CD4-positive, CD25-positive, alpha-beta regulatory T cell (primary cell): ENCODE measurements at regions not wholly inside any gene's neighbourhood (a gene's known extent, or its start where the extent isn't known, plus 50 kb on each side); places are given as distances from the start of the nearest gene placed in this dataset.

Experiments used
- ATAC-seq, 2 donors: fragments of 150-1000 bp; cut with Tn5 transposase; one replicate each; pipeline ENCODE4 v1.10.0; 2021; ENCODE audit warnings: low read depth in 2 of 2, moderate number of reproducible peaks in 2 of 2, moderate library complexity in 1 of 2
- DNase-seq, 3 donors: peaks; one replicate each; pipeline versions ENCODE4 v3.0.0 to v3.0.0-alpha.2; 2012 to 2022; ENCODE audit warnings: mixed read lengths in 1 of 3
- H3K27ac ChIP-seq: one replicate; pipeline ENCODE4 v1.7.0; 2013; ENCODE audit warnings: mild to moderate bottlenecking, low read length; ENCODE audit not compliant: insufficient read depth, poor library complexity, severe bottlenecking
- H3K27me3 ChIP-seq: one replicate; pipeline ENCODE4 v1.7.0; 2013; ENCODE audit warnings: low read length; ENCODE audit not compliant: control insufficient read depth, insufficient read depth
- H3K36me3 ChIP-seq: one replicate; pipeline ENCODE4 v1.7.0; 2013; ENCODE audit warnings: mild to moderate bottlenecking, low read length, moderate library complexity; ENCODE audit not compliant: control insufficient read depth, insufficient read depth
- H3K4me1 ChIP-seq: 2 replicates; pipeline ENCODE4 v1.7.0; 2013; ENCODE audit warnings: mild to moderate bottlenecking, low read length; ENCODE audit not compliant: insufficient read depth, control insufficient read depth, poor library complexity, severe bottlenecking
- H3K4me3 ChIP-seq: one replicate; pipeline ENCODE4 v1.7.0; 2013; ENCODE audit warnings: low read depth, mild to moderate bottlenecking, low read length, moderate library complexity
- H3K9me3 ChIP-seq, 2 experiments: 1 replicate in 1 of 2; 2 replicates in 1 of 2; pipeline ENCODE4 v1.7.0; 2013; ENCODE audit warnings: low read length in 2 of 2, mild to moderate bottlenecking in 1 of 2, moderate library complexity in 1 of 2; ENCODE audit not compliant: control insufficient read depth in 2 of 2
- H3K27ac Mint-ChIP-seq, 3 donors: one replicate each; pipeline ENCODE4 v1.8.0; 2020 to 2022; ENCODE audit warnings: mild to moderate bottlenecking in 3 of 3, mixed read lengths in 3 of 3, moderate library complexity in 2 of 3
- H3K27me3 Mint-ChIP-seq: one replicate; pipeline ENCODE4 v1.8.0; 2022; ENCODE audit warnings: mild to moderate bottlenecking, mixed read lengths
- H3K36me3 Mint-ChIP-seq: one replicate; pipeline ENCODE4 v1.8.0; 2020; ENCODE audit warnings: mixed read lengths
- H3K4me1 Mint-ChIP-seq, 4 donors: one replicate each; pipeline ENCODE4 v1.8.0; 2020 to 2022; ENCODE audit warnings: mixed read lengths in 4 of 4, mild to moderate bottlenecking in 1 of 4
- H3K4me3 Mint-ChIP-seq, 4 donors: one replicate each; pipeline ENCODE4 v1.8.0; 2020 to 2022; ENCODE audit warnings: mild to moderate bottlenecking in 4 of 4, mixed read lengths in 4 of 4, moderate library complexity in 3 of 4
- H3K9me3 Mint-ChIP-seq, 7 donors: one replicate each; pipeline ENCODE4 v1.8.0; 2020 to 2022; ENCODE audit warnings: mixed read lengths in 7 of 7, mild to moderate bottlenecking in 3 of 7, moderate library complexity in 2 of 7

DNA sequence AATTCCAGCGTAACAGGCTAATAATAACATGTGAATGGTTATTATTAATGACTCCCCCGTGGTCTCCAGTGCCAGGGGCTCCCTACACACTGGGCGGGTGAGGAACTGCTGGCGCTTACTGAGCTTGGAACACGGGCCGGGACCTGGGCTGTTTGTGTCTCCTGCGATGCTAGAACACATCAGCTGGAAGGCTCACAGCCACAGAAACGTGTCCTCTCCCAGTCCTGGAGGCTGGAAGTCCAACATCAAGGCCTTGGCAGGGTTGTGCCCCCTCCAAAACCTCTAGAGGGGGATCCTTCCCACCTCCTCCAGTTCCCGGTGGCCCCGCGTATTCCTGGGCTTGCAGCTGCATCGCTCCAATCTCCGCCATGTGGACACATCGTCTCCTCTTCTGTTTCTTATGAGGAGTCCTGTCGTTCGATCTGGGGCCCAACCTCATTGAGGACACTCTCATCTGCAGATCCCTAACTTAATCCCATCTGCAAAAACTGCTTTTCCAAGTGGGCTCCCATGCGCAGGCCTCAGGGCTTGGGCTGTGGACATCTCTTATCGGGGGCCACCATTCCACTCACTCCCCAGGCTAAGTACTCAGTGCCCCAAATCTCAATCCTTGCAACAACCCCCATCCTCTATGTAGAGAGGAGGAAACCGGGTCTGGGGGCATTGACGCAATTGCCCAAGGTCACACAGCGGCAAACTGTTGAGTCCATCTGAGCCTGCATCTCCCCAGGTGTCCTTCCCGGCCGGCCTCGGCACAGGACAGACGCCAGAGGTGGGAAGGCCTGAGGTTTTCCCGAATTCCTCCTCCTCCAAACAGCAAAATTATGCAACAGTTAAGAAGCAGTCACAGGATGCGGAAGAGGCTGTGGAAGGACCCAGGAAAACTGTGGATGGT is 193.9 kb downstream of the IRF8 start:
- Histone ChIP-seq H3K9me3 (no peaks in the 10 kb centered on the region), H3K4me3 (no peak overlapping the region), H3K4me1 (no peaks in the 10 kb centered on the region), H3K27me3 (no peaks in the 10 kb centered on the region), H3K27ac (no peak overlapping the region), H3K36me3 (no peaks in the 10 kb centered on the region)
- Mint-ChIP-seq H3K36me3 (no peaks in the 10 kb centered on the region), H3K27me3 (peaks cover 5% of the 10 kb centered on the region), H3K4me3 (no peak overlapping the region), H3K27ac (no peak overlapping the region), H3K4me1 (peaks cover 0 to 3% (median 0%) of the 10 kb centered on the region in 4 donors), H3K9me3 (no peaks in the 10 kb centered on the region)
- no peak for DNase-seq
- no peak for ATAC-seq

- Mint-ChIP-seq H3K27me3 (peaks cover 5% of the 10 kb centered on the region), H3K27ac (no peak overlapping the region)
Measured at GRCh38 chr16:86093801-86094750, 195.1 kb downstream of the IRF8 start.

DNA sequence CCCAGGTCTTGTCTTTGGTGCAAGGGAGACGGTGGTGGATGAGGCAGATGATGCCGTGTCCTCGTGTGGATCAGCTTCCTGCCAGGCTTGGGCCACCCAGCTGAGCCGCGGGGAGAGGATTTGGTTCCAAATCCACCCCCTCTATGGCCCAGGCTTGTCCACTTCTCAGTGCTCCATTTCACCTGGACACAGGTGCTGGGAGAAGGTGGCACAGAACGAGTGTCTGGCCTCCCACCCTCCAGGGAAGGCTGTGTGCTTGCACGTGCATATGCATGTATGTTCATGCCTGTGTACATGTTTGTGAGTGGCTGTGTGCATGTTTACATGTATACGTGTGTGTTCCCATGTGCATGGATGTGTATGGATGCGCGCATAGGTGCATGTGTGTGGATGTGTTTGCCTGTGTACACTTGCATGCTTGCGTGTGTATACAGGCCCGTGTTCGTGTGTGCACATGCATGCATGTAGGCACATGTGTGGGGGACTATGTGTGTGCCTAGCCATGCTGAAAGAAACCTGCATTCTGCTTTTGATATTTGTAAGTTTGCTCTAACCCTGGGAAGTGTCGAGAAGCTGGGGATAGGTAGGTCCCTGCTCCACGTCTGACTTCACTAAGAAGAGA is 196.3 kb downstream of the IRF8 start:
- H3K36me3 ChIP-seq = no peaks in the 10 kb centered on the region
- Mint-ChIP-seq H3K27me3 (peaks cover 5% of the 10 kb centered on the region), H3K9me3 (no peaks in the 10 kb centered on the region), H3K27ac (no peak overlapping the region), H3K4me3 (no peak overlapping the region), H3K4me1 (peaks cover 0 to 3% (median 0%) of the 10 kb centered on the region in 4 donors), H3K36me3 (no peaks in the 10 kb centered on the region)
- no peak overlapping the region for H3K27ac ChIP-seq
- DNase-seq (no peak), ATAC-seq (no peak)
- no peaks in the 10 kb centered on the region for H3K9me3 ChIP-seq
- H3K27me3 ChIP-seq = no peaks in the 10 kb centered on the region
- no peak overlapping the region for H3K4me3 ChIP-seq
- no peaks in the 10 kb centered on the region for H3K4me1 ChIP-seq

More at GRCh38 chr16:86093801-86094750, 195.1 kb downstream of the IRF8 start:
- no peaks in the 10 kb centered on the region for H3K36me3 Mint-ChIP-seq
- no peaks in the 10 kb centered on the region for H3K27me3 ChIP-seq
- H3K9me3 ChIP-seq = no peaks in the 10 kb centered on the region
- no peak overlapping the region for H3K4me3 Mint-ChIP-seq
- H3K36me3 ChIP-seq = no peaks in the 10 kb centered on the region
- H3K27ac ChIP-seq = no peak overlapping the region
- no peak overlapping the region for H3K4me3 ChIP-seq
- no peaks in the 10 kb centered on the region for H3K9me3 Mint-ChIP-seq
- no peaks in the 10 kb centered on the region for H3K4me1 ChIP-seq
- ATAC-seq (no peak), DNase-seq (no peak)
- peaks cover 0 to 3% (median 0%) of the 10 kb centered on the region in 4 donors for H3K4me1 Mint-ChIP-seq

DNA sequence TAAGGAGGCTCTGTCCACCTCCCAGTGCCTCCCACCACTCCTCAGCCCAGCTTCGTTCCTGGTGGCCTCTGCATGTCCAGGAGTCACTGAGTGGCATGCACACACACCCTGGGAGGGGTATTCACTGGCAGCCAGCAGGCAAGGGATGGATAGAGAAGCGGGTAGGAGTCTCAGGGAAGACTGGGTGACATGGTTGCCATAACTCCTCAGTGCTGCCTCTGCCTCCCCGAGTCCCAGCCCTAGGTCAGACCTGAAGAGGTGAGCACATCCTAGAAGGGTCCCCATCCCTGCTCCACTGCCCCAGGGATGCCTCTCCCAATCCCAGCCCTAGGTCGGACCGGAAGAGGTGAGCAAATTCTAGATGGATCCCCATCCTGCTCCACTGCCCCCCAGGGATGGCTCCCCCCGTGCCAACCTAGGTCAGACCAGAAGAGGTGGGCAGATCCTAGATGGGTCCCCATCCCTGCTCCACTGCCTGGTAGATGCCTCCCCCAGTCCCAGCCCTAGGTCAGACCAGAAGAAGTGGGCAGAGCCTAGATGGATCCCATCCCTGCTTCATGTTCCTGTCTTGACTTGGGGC is 197.0 kb downstream of the IRF8 start:
- Histone ChIP-seq H3K27me3 (no peaks in the 10 kb centered on the region), H3K27ac (no peak overlapping the region), H3K9me3 (no peaks in the 10 kb centered on the region), H3K36me3 (no peaks in the 10 kb centered on the region), H3K4me1 (no peaks in the 10 kb centered on the region), H3K4me3 (no peak overlapping the region)
- ATAC-seq = no peak
- H3K4me1 Mint-ChIP-seq = no peaks in the 10 kb centered on the region
- H3K27ac Mint-ChIP-seq = no peak overlapping the region
- H3K9me3 Mint-ChIP-seq = no peaks in the 10 kb centered on the region
- no peaks in the 10 kb centered on the region for H3K36me3 Mint-ChIP-seq
- peaks cover 5% of the 10 kb centered on the region for H3K27me3 Mint-ChIP-seq
- DNase-seq = no peak
- H3K4me3 Mint-ChIP-seq = no peak overlapping the region

- Mint-ChIP-seq H3K4me1 (no peaks in the 10 kb centered on the region), H3K4me3 (no peak overlapping the region), H3K27ac (no peak overlapping the region), H3K36me3 (no peaks in the 10 kb centered on the region), H3K9me3 (no peaks in the 10 kb centered on the region), H3K27me3 (peaks cover 5% of the 10 kb centered on the region)
- DNase-seq (no peak), ATAC-seq (no peak)
- Histone ChIP-seq H3K27ac (no peak overlapping the region), H3K9me3 (no peaks in the 10 kb centered on the region), H3K36me3 (no peaks in the 10 kb centered on the region), H3K4me3 (no peak overlapping the region), H3K4me1 (no peaks in the 10 kb centered on the region), H3K27me3 (no peaks in the 10 kb centered on the region)
Measured at GRCh38 chr16:86096850-86097249, 197.9 kb downstream of the IRF8 start.

DNA sequence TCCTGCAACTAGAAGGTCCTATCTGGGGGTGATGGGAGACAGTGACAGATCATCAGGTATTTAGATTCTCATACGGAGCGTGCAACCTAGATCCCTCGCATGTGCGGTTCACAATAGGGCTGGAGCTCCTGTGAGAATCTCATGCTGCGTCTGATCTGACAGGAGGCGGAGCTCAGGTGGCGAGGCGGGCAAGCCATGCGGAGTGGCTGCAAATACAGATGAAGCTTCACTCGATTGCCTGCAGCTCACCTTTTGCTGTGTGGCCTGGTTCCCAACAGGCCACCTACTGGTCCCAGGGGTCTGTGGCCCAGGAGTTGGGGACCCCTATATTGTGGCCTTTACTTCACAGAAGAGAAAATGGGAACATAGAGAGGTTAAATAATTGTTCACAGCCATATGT is 200.4 kb downstream of the IRF8 start:
- Mint-ChIP-seq H3K27ac (no peak overlapping the region), H3K4me1 (no peaks in the 10 kb centered on the region), H3K27me3 (peaks cover 5% of the 10 kb centered on the region), H3K9me3 (no peaks in the 10 kb centered on the region), H3K36me3 (no peaks in the 10 kb centered on the region), H3K4me3 (no peak overlapping the region)
- ATAC-seq (no peak), DNase-seq (no peak)
- H3K4me1 ChIP-seq = no peaks in the 10 kb centered on the region
- no peaks in the 10 kb centered on the region for H3K27me3 ChIP-seq
- no peak overlapping the region for H3K27ac ChIP-seq
- H3K36me3 ChIP-seq = no peaks in the 10 kb centered on the region
- no peaks in the 10 kb centered on the region for H3K9me3 ChIP-seq
- no peak overlapping the region for H3K4me3 ChIP-seq
